H9 (cell line): ENCODE measurements at regions not wholly inside any gene's neighbourhood (a gene's known extent, or its start where the extent isn't known, plus 50 kb on each side); places are given as distances from the start of the nearest gene placed in this dataset.
"Not testable (repeated sequence)": the region's sequence is repeated elsewhere in the genome, so short reads cannot be mapped to it uniquely, and the experiment has no call there.

Experiments used
- DNase-seq: peaks from one replicate; pipeline ENCODE4 v3.0.0-alpha.2; 2017
- H2AFZ ChIP-seq: one replicate; pipeline ENCODE4 v1.6.1; 2013; ENCODE audit warnings: mild to moderate bottlenecking, low read length, control low read depth, moderate library complexity
- H2AK5ac ChIP-seq: 2 replicates; pipeline ENCODE4 v1.6.1; 2013; ENCODE audit warnings: low read length, control low read depth, mixed read lengths; ENCODE audit not compliant: insufficient read length
- H2BK120ac ChIP-seq: one replicate; pipeline ENCODE4 v1.6.1; 2013; ENCODE audit warnings: low read depth, mild to moderate bottlenecking, low read length, control low read depth, inconsistent platforms; ENCODE audit not compliant: poor library complexity, severe bottlenecking
- H2BK12ac ChIP-seq: 2 replicates; pipeline ENCODE4 v1.6.1; 2013; ENCODE audit warnings: low read length, control low read depth, mixed read lengths, low read depth; ENCODE audit not compliant: insufficient read length
- H2BK15ac ChIP-seq: 2 replicates; pipeline ENCODE4 v1.6.1; 2013; ENCODE audit warnings: low read depth, low read length, control low read depth
- H2BK20ac ChIP-seq: one replicate; pipeline ENCODE4 v1.6.1; 2013; ENCODE audit warnings: low read depth, mild to moderate bottlenecking, low read length, control low read depth, inconsistent platforms; ENCODE audit not compliant: poor library complexity, severe bottlenecking
- H2BK5ac ChIP-seq: 2 replicates; pipeline ENCODE4 v1.6.1; 2013; ENCODE audit warnings: low read length, control low read depth, mixed read lengths; ENCODE audit not compliant: insufficient read length
- H3K14ac ChIP-seq: 2 replicates; pipeline ENCODE4 v1.6.1; 2013; ENCODE audit warnings: low read length, control low read depth; ENCODE audit not compliant: insufficient read depth
- H3K18ac ChIP-seq: 2 replicates; pipeline ENCODE4 v1.6.1; 2013; ENCODE audit warnings: low read depth, mild to moderate bottlenecking, mixed read lengths, low read length, control low read depth; ENCODE audit not compliant: insufficient read length
- H3K23ac ChIP-seq: 2 replicates; pipeline ENCODE4 v1.6.1; 2013; ENCODE audit warnings: low read length, control low read depth, mixed read lengths, low read depth; ENCODE audit not compliant: insufficient read length
- H3K23me2 ChIP-seq: 2 replicates; pipeline ENCODE4 v1.6.1; 2013; ENCODE audit warnings: low read depth, mild to moderate bottlenecking, mixed read lengths, low read length, control low read depth; ENCODE audit not compliant: insufficient read length, poor library complexity, severe bottlenecking
- H3K27ac ChIP-seq: 2 replicates; pipeline ENCODE4 v1.5.1; 2013; ENCODE audit warnings: low read length, control low read depth, mixed read lengths, low read depth; ENCODE audit not compliant: insufficient read length
- H3K27me3 ChIP-seq: 2 replicates; pipeline ENCODE4 v1.6.1; 2013; ENCODE audit warnings: low read length, control low read depth, inconsistent platforms; ENCODE audit not compliant: insufficient read depth
- H3K4ac ChIP-seq: 2 replicates; pipeline ENCODE4 v1.6.1; 2013; ENCODE audit warnings: low read depth, mild to moderate bottlenecking, control low read depth, inconsistent platforms, low read length, moderate library complexity
- H3K4me1 ChIP-seq: 2 replicates; pipeline ENCODE4 v1.6.1; 2013; ENCODE audit warnings: low read length, control low read depth, inconsistent platforms; ENCODE audit not compliant: insufficient read depth
- H3K4me2 ChIP-seq: 2 replicates; pipeline ENCODE4 v1.6.1; 2013; ENCODE audit warnings: low read length, control low read depth, mixed read lengths; ENCODE audit not compliant: insufficient read length, insufficient read depth
- H3K56ac ChIP-seq: 2 replicates; pipeline ENCODE4 v1.6.1; 2013; ENCODE audit warnings: low read depth, mild to moderate bottlenecking, mixed read lengths, low read length, control low read depth; ENCODE audit not compliant: insufficient read length
- H3K79me1 ChIP-seq: 2 replicates; pipeline ENCODE4 v1.6.1; 2013; ENCODE audit warnings: low read depth, mild to moderate bottlenecking, moderate library complexity, low read length, control low read depth, inconsistent platforms; ENCODE audit not compliant: insufficient read depth, poor library complexity, severe bottlenecking
- H3K79me2 ChIP-seq: 2 replicates; pipeline ENCODE4 v1.6.1; 2013; ENCODE audit warnings: low read length, control low read depth, inconsistent platforms; ENCODE audit not compliant: insufficient read depth
- H3K9ac ChIP-seq: 2 replicates; pipeline ENCODE4 v1.6.1; 2013; ENCODE audit warnings: low read length, control low read depth, mixed read lengths; ENCODE audit not compliant: insufficient read length; ENCODE audit errors: extremely low read depth
- H3K9me3 ChIP-seq: one replicate; pipeline ENCODE4 v1.6.1; 2013; ENCODE audit warnings: low read depth, low read length, inconsistent platforms; ENCODE audit not compliant: control insufficient read depth
- H3T11ph ChIP-seq: one replicate; pipeline ENCODE4 v1.6.1; 2013; ENCODE audit warnings: mild to moderate bottlenecking, low read length, control low read depth, inconsistent platforms
- H4K20me1 ChIP-seq: one replicate; pipeline ENCODE4 v1.6.1; 2013; ENCODE audit not compliant: control insufficient read depth, insufficient read length, insufficient read depth
- H4K5ac ChIP-seq: 2 replicates; pipeline ENCODE4 v1.6.1; 2013; ENCODE audit warnings: low read depth, mild to moderate bottlenecking, mixed read lengths, low read length, control low read depth; ENCODE audit not compliant: insufficient read length
- H4K8ac ChIP-seq: replicated peaks from 2 replicates; pipeline ENCODE4 v1.6.1; 2013; ENCODE audit warnings: low read length, control low read depth, mixed read lengths, low read depth; ENCODE audit not compliant: insufficient read length
- H4K91ac ChIP-seq: 2 replicates; pipeline ENCODE4 v1.6.1; 2013; ENCODE audit warnings: low read depth, mild to moderate bottlenecking, moderate library complexity, mixed read lengths, low read length, control low read depth; ENCODE audit not compliant: insufficient read length
- H3K27ac Mint-ChIP-seq, 3 experiments: 2 replicates in 2 of 3; 3 replicates in 1 of 3; pipeline ENCODE4 v1.8.0; 2020 to 2021; ENCODE audit warnings: mixed read lengths in 3 of 3, mild to moderate bottlenecking in 1 of 3, moderate library complexity in 1 of 3
- H3K27me3 Mint-ChIP-seq: 2 replicates; pipeline ENCODE4 v1.8.0; 2021; ENCODE audit warnings: low read depth, mild to moderate bottlenecking, moderate library complexity, mixed read lengths
- H3K36me3 Mint-ChIP-seq, 3 experiments: 2 replicates in 2 of 3; 3 replicates in 1 of 3; pipeline ENCODE4 v1.8.0; 2020 to 2021; ENCODE audit warnings: low read depth in 3 of 3, mixed read lengths in 3 of 3; ENCODE audit not compliant: insufficient read depth in 1 of 3
- H3K4me1 Mint-ChIP-seq, 2 experiments: 2 replicates each; pipeline ENCODE4 v1.8.0; 2020; ENCODE audit warnings: mixed read lengths in 2 of 2
- H3K4me3 Mint-ChIP-seq, 2 experiments: 2 replicates in 1 of 2; 3 replicates in 1 of 2; pipeline ENCODE4 v1.8.0; 2020 to 2021; ENCODE audit warnings: mild to moderate bottlenecking in 2 of 2, mixed read lengths in 2 of 2, moderate library complexity in 1 of 2
- H3K9me3 Mint-ChIP-seq, 2 experiments: 2 replicates in 1 of 2; 3 replicates in 1 of 2; pipeline ENCODE4 v1.8.0; 2020; ENCODE audit warnings: mild to moderate bottlenecking in 2 of 2, mixed read lengths in 2 of 2, moderate library complexity in 1 of 2
- CTCF ChIP-seq: fragments of 200-600 bp; sonication (generic); conservative IDR thresholded peaks from 3 replicates; pipeline ENCODE4 v1.8.0; 2021; ENCODE audit warnings: antibody characterized with exemption, mild to moderate bottlenecking
- WGBS: extraction: QIAGEN DNeasy Blood & Tissue Kit; methylation state at CpG from one replicate; pipeline ENCODE4 v1.1.7; 2013; ENCODE audit warnings: missing lambda C conversion rate, low lambda C conversion rate, mixed read lengths; ENCODE audit not compliant: insufficient read length; ENCODE audit errors: extremely low coverage; 5-methylcytosine and 5-hydroxymethylcytosine counted together

- Mint-ChIP-seq H3K4me3 (no peak overlapping the region), H3K4me1 (peaks cover 6 to 8% of the 10 kb centered on the region in 2 experiments), H3K9me3 (peaks cover 0 to 6% of the 10 kb centered on the region in 2 experiments; a peak in 4 of 5 replicates), H3K27me3 (peaks cover 18% of the 10 kb centered on the region), H3K36me3 (peaks cover 0 to 6% (median 4%) of the 10 kb centered on the region in 3 experiments; a peak in 5 of 7 replicates), H3K27ac (peak overlapping the region in 1 of 3 experiments; percentile 9; a peak in 2 of 7 replicates)
- H3K4me1 ChIP-seq: no peaks in the 10 kb centered on the region
- H3K14ac ChIP-seq: no peak overlapping the region
- no peak overlapping the region for H3K56ac ChIP-seq
- no peak overlapping the region for H2BK5ac ChIP-seq
- no peak overlapping the region for H3T11ph ChIP-seq
- no peak overlapping the region for H2AK5ac ChIP-seq
- no peak overlapping the region for H2BK120ac ChIP-seq
- H2BK20ac ChIP-seq: no peak overlapping the region
- H2BK12ac ChIP-seq: no peak overlapping the region
- H4K8ac ChIP-seq: no peak overlapping the region
- TF ChIP-seq CTCF: no peak
- H3K9ac ChIP-seq: no peak overlapping the region
- H3K18ac ChIP-seq: no peak overlapping the region
- H3K79me1 ChIP-seq: no peaks in the 10 kb centered on the region
- H3K27me3 ChIP-seq: no peaks in the 10 kb centered on the region
- no peak for DNase-seq
- H2AFZ ChIP-seq: no peak overlapping the region
- no peaks in the 10 kb centered on the region for H3K23me2 ChIP-seq
- no peak overlapping the region for H4K5ac ChIP-seq
- H3K79me2 ChIP-seq: no peaks in the 10 kb centered on the region
- no peaks in the 10 kb centered on the region for H4K20me1 ChIP-seq
- no peak overlapping the region for H3K27ac ChIP-seq
- no peaks in the 10 kb centered on the region for H3K9me3 ChIP-seq
- no peak overlapping the region for H4K91ac ChIP-seq
- no peak overlapping the region for H3K23ac ChIP-seq
- no peak overlapping the region for H2BK15ac ChIP-seq
- H3K4ac ChIP-seq: no peak overlapping the region
- H3K4me2 ChIP-seq: no peak overlapping the region
- WGBS: no CpG with 5 or more reads among the region's 2 CpGs
Measured at GRCh38 chrX:115427861-115428410, 133.0 kb upstream of the PLS3 start.

- H3K4me2 ChIP-seq, H3K27me3 Mint-ChIP-seq: not testable (repeated sequence)
Measured at GRCh38 chrX:115434834-115435233, 126.1 kb upstream of the PLS3 start.

More at GRCh38 chrX:115434834-115435233, 126.1 kb upstream of the PLS3 start:
- H3K4ac ChIP-seq, H3K9ac ChIP-seq, H3K4me1 Mint-ChIP-seq, H3K79me1 ChIP-seq, H2BK5ac ChIP-seq, H2AFZ ChIP-seq, H3K27me3 ChIP-seq, H2BK12ac ChIP-seq, H3K4me3 Mint-ChIP-seq, H3K56ac ChIP-seq, H3T11ph ChIP-seq, H3K9me3 ChIP-seq, H3K4me1 ChIP-seq, H2BK15ac ChIP-seq, H3K18ac ChIP-seq, H3K27ac Mint-ChIP-seq, H4K91ac ChIP-seq, H2BK120ac ChIP-seq, H3K79me2 ChIP-seq, DNase-seq, H3K27ac ChIP-seq, H2BK20ac ChIP-seq, H4K5ac ChIP-seq, H3K9me3 Mint-ChIP-seq, H4K8ac ChIP-seq, H3K23me2 ChIP-seq, H4K20me1 ChIP-seq, H3K14ac ChIP-seq, H2AK5ac ChIP-seq, H3K23ac ChIP-seq: not testable (repeated sequence)
- H3K36me3 Mint-ChIP-seq: peaks cover 0 to 12% (median 0%) of the 10 kb centered on the region in 3 experiments; a peak in 3 of 7 replicates
- WGBS: no CpG with 5 or more reads among the region's 7 CpGs
